GM20431 (cell line): ENCODE measurements at regions not wholly inside any gene's neighbourhood (a gene's known extent, or its start where the extent isn't known, plus 50 kb on each side); places are given as distances from the start of the nearest gene placed in this dataset.
"Not testable (repeated sequence)": the region's sequence is repeated elsewhere in the genome, so short reads cannot be mapped to it uniquely, and the experiment has no call there.

ENCODE experiments used
- in situ Hi-C: fragments of 300-500 bp; cut with MseI, MboI; formaldehyde crosslinking; loops from one replicate; pipeline ENCODE4 v1.15.0; 2020; ENCODE audit warnings: low sequenced_read_pairs; ENCODE audit not compliant: unreplicated experiment

- in situ Hi-C loops, result loop anchor here (25.0 kb wide), 2 partner anchors 199 to 849 kb away; no protein-coding TSS in a partner anchor
These were observed 65.3 kb upstream of the DCLK2 start for GRCh38 chr4:150012851-150013360.

GRCh38 chr4:150015910-150016309 lies 62.3 kb upstream of the DCLK2 start:
- in situ Hi-C loops, result loop anchor here (25.0 kb wide), 2 partner anchors 196 to 846 kb away; no protein-coding TSS in a partner anchor

- in situ Hi-C loops, result loop anchor here (25.0 kb wide), 2 partner anchors 196 to 846 kb away; no protein-coding TSS in a partner anchor
These were observed 61.6 kb upstream of the DCLK2 start for GRCh38 chr4:150016621-150017020.

- in situ Hi-C loops, result loop anchor here (25.0 kb wide), 2 partner anchors 194 to 844 kb away; no protein-coding TSS in a partner anchor
These were observed 60.0 kb upstream of the DCLK2 start for GRCh38 chr4:150018257-150018656.

GRCh38 chr4:150021483-150021882 lies 56.8 kb upstream of the DCLK2 start:
- in situ Hi-C loops, result loop anchor here (25.0 kb wide), 2 partner anchors 191 to 841 kb away; no protein-coding TSS in a partner anchor

- in situ Hi-C loops, result loop anchor here (25.0 kb wide), 2 partner anchors 189 to 839 kb away; no protein-coding TSS in a partner anchor
These were observed 54.8 kb upstream of the DCLK2 start for GRCh38 chr4:150023489-150023888.

- in situ Hi-C loops, result not testable (repeated sequence)
These were observed 51.3 kb upstream of the DCLK2 start for GRCh38 chr4:150026987-150027386.
